Neural progenitor cell (in vitro differentiated cells): ENCODE measurements at regions not wholly inside any gene's neighbourhood (a gene's known extent, or its start where the extent isn't known, plus 50 kb on each side); places are given as distances from the start of the nearest gene placed in this dataset.
"Not testable (repeated sequence)": the region's sequence is repeated elsewhere in the genome, so short reads cannot be mapped to it uniquely, and the experiment has no call there.

Experiments
- DNase-seq: peaks from one replicate; pipeline ENCODE4 v3.0.0-alpha.2; 2016; ENCODE audit warnings: low spot score
- H2AFZ ChIP-seq: fragments of 200-600 bp; sonication (generic); replicated peaks from 2 replicates; pipeline ENCODE4 v1.6.1; 2016; ENCODE audit warnings: antibody characterized with exemption
- H3F3A ChIP-seq: fragments of 200-600 bp; sonication (generic); 2 replicates; pipeline ENCODE4 v1.6.1; 2016; ENCODE audit warnings: antibody characterized with exemption, low read depth
- H3K27ac ChIP-seq: fragments of 200-600 bp; sonication (generic); 2 replicates; pipeline ENCODE4 v1.5.1; 2016; ENCODE audit warnings: mild to moderate bottlenecking
- H3K27me3 ChIP-seq: fragments of 200-600 bp; sonication (generic); 2 replicates; pipeline ENCODE4 v1.6.1; 2016; ENCODE audit warnings: mild to moderate bottlenecking, moderate library complexity
- H3K36me3 ChIP-seq: fragments of 200-600 bp; sonication (generic); 2 replicates; pipeline ENCODE4 v1.5.1; 2016
- H3K4me1 ChIP-seq: fragments of 200-600 bp; sonication (generic); 2 replicates; pipeline ENCODE4 v1.6.1; 2016; ENCODE audit warnings: mixed run types
- H3K4me2 ChIP-seq: fragments of 200-600 bp; sonication (generic); 2 replicates; pipeline ENCODE4 v1.6.1; 2016
- H3K4me3 ChIP-seq: fragments of 200-600 bp; sonication (generic); 2 replicates; pipeline ENCODE4 v1.5.1; 2016
- H3K79me2 ChIP-seq: fragments of 200-600 bp; sonication (generic); 2 replicates; pipeline ENCODE4 v1.6.1; 2016; ENCODE audit warnings: low read depth
- H3K9ac ChIP-seq: fragments of 200-600 bp; sonication (generic); 2 replicates; pipeline ENCODE4 v1.6.1; 2016
- H3K9me3 ChIP-seq: fragments of 200-600 bp; sonication (generic); 2 replicates; pipeline ENCODE4 v1.5.1; 2016; ENCODE audit warnings: low read depth
- H4K20me1 ChIP-seq: fragments of 200-600 bp; sonication (generic); 2 replicates; pipeline ENCODE4 v1.6.1; 2016; ENCODE audit warnings: low read depth
- H3K27ac Mint-ChIP-seq: 3 replicates; pipeline ENCODE4 v1.8.0; 2021; ENCODE audit warnings: mixed read lengths
- H3K27me3 Mint-ChIP-seq: 2 replicates; pipeline ENCODE4 v1.8.0; 2022; ENCODE audit warnings: low read depth, mild to moderate bottlenecking, inconsistent platforms, moderate library complexity, mixed read lengths; ENCODE audit not compliant: insufficient read depth
- H3K36me3 Mint-ChIP-seq: 3 replicates; pipeline ENCODE4 v1.8.0; 2021; ENCODE audit warnings: mixed read lengths
- H3K4me1 Mint-ChIP-seq: 3 replicates; pipeline ENCODE4 v1.8.0; 2021; ENCODE audit warnings: mixed read lengths
- H3K4me3 Mint-ChIP-seq: 3 replicates; pipeline ENCODE4 v1.8.0; 2021; ENCODE audit warnings: mild to moderate bottlenecking, moderate library complexity, mixed read lengths
- H3K9me3 Mint-ChIP-seq: 3 replicates; pipeline ENCODE4 v1.8.0; 2020; ENCODE audit warnings: mixed read lengths
- EZH2 ChIP-seq: fragments of 200-600 bp; sonication (generic); IDR thresholded peaks from 2 replicates; pipeline ENCODE4 v1.6.1; 2017; ENCODE audit warnings: antibody characterized with exemption, mild to moderate bottlenecking, moderate library complexity
- EZH2phosphoT487 ChIP-seq: fragments of 200-600 bp; sonication (generic); IDR thresholded peaks from 2 replicates; pipeline ENCODE4 v1.6.1; 2017; ENCODE audit warnings: antibody characterized with exemption
- TF ChIP-seq, protein P1 (sequence below): fragments of 200-600 bp; sonication (generic); IDR thresholded peaks from 2 replicates; pipeline ENCODE4 v1.5.1; 2017; ENCODE audit warnings: antibody characterized with exemption, mild to moderate bottlenecking

GRCh38 chr11:28797536-28797935, 689.3 kb downstream of the METTL15 start:
- no peaks in the 10 kb centered on the region for H3K36me3 Mint-ChIP-seq
- no peaks in the 10 kb centered on the region for H3K9me3 ChIP-seq
- no peak overlapping the region for H3K4me2 ChIP-seq
- no peaks in the 10 kb centered on the region for H3K9me3 Mint-ChIP-seq
- H3K27me3 Mint-ChIP-seq = no peaks in the 10 kb centered on the region
- no peak overlapping the region for H2AFZ ChIP-seq
- no peaks in the 10 kb centered on the region for H3K27me3 ChIP-seq
- no peak overlapping the region for H3K27ac Mint-ChIP-seq
- no peak for DNase-seq
- H3K4me3 Mint-ChIP-seq = no peak overlapping the region
- no peaks in the 10 kb centered on the region for H4K20me1 ChIP-seq
- H3K4me1 Mint-ChIP-seq = no peaks in the 10 kb centered on the region
- no peaks in the 10 kb centered on the region for H3K36me3 ChIP-seq
- H3K4me3 ChIP-seq = no peak overlapping the region
- no peak for TF ChIP-seq EZH2
- TF ChIP-seq, protein P1, sequence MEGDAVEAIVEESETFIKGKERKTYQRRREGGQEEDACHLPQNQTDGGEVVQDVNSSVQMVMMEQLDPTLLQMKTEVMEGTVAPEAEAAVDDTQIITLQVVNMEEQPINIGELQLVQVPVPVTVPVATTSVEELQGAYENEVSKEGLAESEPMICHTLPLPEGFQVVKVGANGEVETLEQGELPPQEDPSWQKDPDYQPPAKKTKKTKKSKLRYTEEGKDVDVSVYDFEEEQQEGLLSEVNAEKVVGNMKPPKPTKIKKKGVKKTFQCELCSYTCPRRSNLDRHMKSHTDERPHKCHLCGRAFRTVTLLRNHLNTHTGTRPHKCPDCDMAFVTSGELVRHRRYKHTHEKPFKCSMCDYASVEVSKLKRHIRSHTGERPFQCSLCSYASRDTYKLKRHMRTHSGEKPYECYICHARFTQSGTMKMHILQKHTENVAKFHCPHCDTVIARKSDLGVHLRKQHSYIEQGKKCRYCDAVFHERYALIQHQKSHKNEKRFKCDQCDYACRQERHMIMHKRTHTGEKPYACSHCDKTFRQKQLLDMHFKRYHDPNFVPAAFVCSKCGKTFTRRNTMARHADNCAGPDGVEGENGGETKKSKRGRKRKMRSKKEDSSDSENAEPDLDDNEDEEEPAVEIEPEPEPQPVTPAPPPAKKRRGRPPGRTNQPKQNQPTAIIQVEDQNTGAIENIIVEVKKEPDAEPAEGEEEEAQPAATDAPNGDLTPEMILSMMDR = no peak
- no peak for TF ChIP-seq EZH2phosphoT487
- H3K9ac ChIP-seq = no peak overlapping the region
- H3F3A ChIP-seq = no peaks in the 10 kb centered on the region
- H3K4me1 ChIP-seq = peaks cover 12% of the 10 kb centered on the region
- no peak overlapping the region for H3K27ac ChIP-seq
- H3K79me2 ChIP-seq = no peaks in the 10 kb centered on the region

DNA sequence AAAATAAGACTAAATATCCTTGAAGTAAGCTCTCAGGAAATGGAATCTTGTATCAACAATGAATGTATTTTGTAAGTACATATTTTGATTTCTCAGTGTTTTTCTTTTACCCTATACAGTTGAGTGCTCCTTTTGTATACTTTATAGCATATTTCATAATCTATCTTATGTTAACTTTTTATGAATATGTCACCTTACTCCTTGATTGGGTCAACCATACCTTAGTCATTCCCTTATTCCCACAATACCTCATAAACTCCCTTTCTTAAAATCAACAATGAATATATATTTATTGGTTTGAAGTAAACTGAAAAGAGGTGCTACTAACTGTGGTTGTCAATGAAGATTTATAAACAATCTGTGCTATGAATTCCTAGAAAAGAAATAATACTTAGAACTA, 686.2 kb downstream of the METTL15 start:
- no peaks in the 10 kb centered on the region for H3K36me3 Mint-ChIP-seq
- DNase-seq = no peak
- peaks cover 2% of the 10 kb centered on the region for H3K9me3 Mint-ChIP-seq
- Histone ChIP-seq H3K4me3 (no peak overlapping the region), H2AFZ (no peak overlapping the region), H4K20me1 (no peaks in the 10 kb centered on the region), H3K79me2 (no peaks in the 10 kb centered on the region), H3K4me2 (no peak overlapping the region), H3K27me3 (no peaks in the 10 kb centered on the region), H3K9me3 (no peaks in the 10 kb centered on the region), H3K36me3 (no peaks in the 10 kb centered on the region), H3K9ac (no peak overlapping the region), H3K27ac (no peak overlapping the region), H3K4me1 (peaks cover 12% of the 10 kb centered on the region), H3F3A (no peaks in the 10 kb centered on the region)
- H3K4me1 Mint-ChIP-seq = no peaks in the 10 kb centered on the region
- TF ChIP-seq EZH2 = no peak
- no peak overlapping the region for H3K4me3 Mint-ChIP-seq
- no peaks in the 10 kb centered on the region for H3K27me3 Mint-ChIP-seq
- no peak overlapping the region for H3K27ac Mint-ChIP-seq

GRCh38 chr11:28793282-28793738, 685.1 kb downstream of the METTL15 start:
- Histone ChIP-seq H3K79me2 (no peaks in the 10 kb centered on the region), H3K27me3 (no peaks in the 10 kb centered on the region), H3K4me2 (peak overlapping the region; percentile 34), H3K27ac (no peak overlapping the region), H3K4me1 (peaks cover 12% of the 10 kb centered on the region), H3K9me3 (no peaks in the 10 kb centered on the region), H3K9ac (no peak overlapping the region), H4K20me1 (no peaks in the 10 kb centered on the region), H2AFZ (peak overlapping the region; percentile 50), H3F3A (no peaks in the 10 kb centered on the region), H3K36me3 (no peaks in the 10 kb centered on the region), H3K4me3 (no peak overlapping the region)
- peaks cover 2% of the 10 kb centered on the region for H3K9me3 Mint-ChIP-seq
- H3K27me3 Mint-ChIP-seq = no peaks in the 10 kb centered on the region
- H3K36me3 Mint-ChIP-seq = no peaks in the 10 kb centered on the region
- no peak overlapping the region for H3K27ac Mint-ChIP-seq
- H3K4me1 Mint-ChIP-seq = no peaks in the 10 kb centered on the region
- DNase-seq = peak; percentile 27
- H3K4me3 Mint-ChIP-seq = no peak overlapping the region
- TF ChIP-seq, protein P1 = no peak
- no peak for TF ChIP-seq EZH2phosphoT487
- TF ChIP-seq EZH2 = no peak

- H3K9me3 ChIP-seq = no peaks in the 10 kb centered on the region
- H4K20me1 ChIP-seq = no peaks in the 10 kb centered on the region
- H3K4me1 ChIP-seq = peaks cover 12% of the 10 kb centered on the region
- no peaks in the 10 kb centered on the region for H3K4me1 Mint-ChIP-seq
- H3K27me3 Mint-ChIP-seq = no peaks in the 10 kb centered on the region
- H3K36me3 ChIP-seq = no peaks in the 10 kb centered on the region
- H3K9ac ChIP-seq = no peak overlapping the region
- H3K9me3 Mint-ChIP-seq = peaks cover 2% of the 10 kb centered on the region
- no peaks in the 10 kb centered on the region for H3F3A ChIP-seq
- no peaks in the 10 kb centered on the region for H3K27me3 ChIP-seq
- H3K4me2 ChIP-seq = peak overlapping the region; percentile 34
- no peak overlapping the region for H3K27ac ChIP-seq
- DNase-seq = no peak
- H3K36me3 Mint-ChIP-seq = no peaks in the 10 kb centered on the region
- no peak overlapping the region for H3K4me3 Mint-ChIP-seq
- H3K27ac Mint-ChIP-seq = no peak overlapping the region
- H2AFZ ChIP-seq = peak overlapping the region; percentile 50
- H3K4me3 ChIP-seq = no peak overlapping the region
- no peak for TF ChIP-seq EZH2
- no peak for TF ChIP-seq EZH2phosphoT487
- TF ChIP-seq, protein P1 = no peak
- H3K79me2 ChIP-seq = no peaks in the 10 kb centered on the region
These were observed 684.7 kb downstream of the METTL15 start for GRCh38 chr11:28792856-28793255.

- H3F3A ChIP-seq, H2AFZ ChIP-seq, DNase-seq, H3K4me1 Mint-ChIP-seq, H3K4me3 Mint-ChIP-seq, H3K27me3 ChIP-seq, H3K9me3 Mint-ChIP-seq, H3K4me3 ChIP-seq, H3K9ac ChIP-seq, H3K79me2 ChIP-seq, H3K27ac ChIP-seq, H4K20me1 ChIP-seq, H3K27ac Mint-ChIP-seq, H3K36me3 Mint-ChIP-seq, H3K4me2 ChIP-seq, H3K36me3 ChIP-seq, H3K9me3 ChIP-seq, H3K27me3 Mint-ChIP-seq, H3K4me1 ChIP-seq: not testable (repeated sequence)
These were observed 679.7 kb downstream of the METTL15 start for GRCh38 chr11:28787897-28788296.
